Gastrocnemius medialis (tissue), 4 donors: ENCODE measurements at regions not wholly inside any gene's neighbourhood (a gene's known extent, or its start where the extent isn't known, plus 50 kb on each side); places are given as distances from the start of the nearest gene placed in this dataset.

Experiments
- POLR2A ChIP-seq, 2 donors: fragments of 450-650 bp; IDR thresholded peaks; one replicate each; pipeline ENCODE4 v1.6.1; 2017; ENCODE audit warnings: antibody characterized with exemption in 2 of 2, mild to moderate bottlenecking in 2 of 2, moderate library complexity in 2 of 2
- TF ChIP-seq, protein P1 (sequence below), 5 experiments: fragments of 450-650 bp in 3 of 5; fragments of 200-600 bp in 2 of 5; sonication (generic) in 2 of 5; IDR thresholded peaks in 4 of 5; conservative IDR thresholded peaks in 1 of 5; 1 replicate in 4 of 5; 2 replicates in 1 of 5; pipeline ENCODE4 v1.5.1; 2016 to 2019; ENCODE audit warnings: antibody characterized with exemption in 5 of 5, mild to moderate bottlenecking in 3 of 5, moderate library complexity in 3 of 5

DNA sequence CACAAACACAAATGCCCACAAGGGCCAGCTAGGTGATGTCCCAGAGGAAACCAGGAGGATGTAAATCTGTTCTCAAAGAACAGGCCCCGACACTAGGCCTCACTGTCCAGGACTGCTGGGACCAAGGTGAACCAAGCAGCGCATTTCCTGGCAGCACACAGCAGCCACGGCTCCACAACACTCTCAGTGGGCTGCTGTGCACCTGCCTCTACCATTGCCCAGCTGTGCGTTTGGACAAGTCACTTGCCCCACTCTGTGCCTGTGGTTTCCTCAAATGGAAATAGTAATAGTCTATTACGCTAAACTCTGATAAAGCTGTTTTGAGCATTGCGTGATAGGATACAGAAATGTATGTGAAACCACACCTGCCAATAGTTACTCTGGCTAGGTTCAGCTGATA lies 544.5 kb downstream of the BNC2 start:
- TF ChIP-seq, protein P1, sequence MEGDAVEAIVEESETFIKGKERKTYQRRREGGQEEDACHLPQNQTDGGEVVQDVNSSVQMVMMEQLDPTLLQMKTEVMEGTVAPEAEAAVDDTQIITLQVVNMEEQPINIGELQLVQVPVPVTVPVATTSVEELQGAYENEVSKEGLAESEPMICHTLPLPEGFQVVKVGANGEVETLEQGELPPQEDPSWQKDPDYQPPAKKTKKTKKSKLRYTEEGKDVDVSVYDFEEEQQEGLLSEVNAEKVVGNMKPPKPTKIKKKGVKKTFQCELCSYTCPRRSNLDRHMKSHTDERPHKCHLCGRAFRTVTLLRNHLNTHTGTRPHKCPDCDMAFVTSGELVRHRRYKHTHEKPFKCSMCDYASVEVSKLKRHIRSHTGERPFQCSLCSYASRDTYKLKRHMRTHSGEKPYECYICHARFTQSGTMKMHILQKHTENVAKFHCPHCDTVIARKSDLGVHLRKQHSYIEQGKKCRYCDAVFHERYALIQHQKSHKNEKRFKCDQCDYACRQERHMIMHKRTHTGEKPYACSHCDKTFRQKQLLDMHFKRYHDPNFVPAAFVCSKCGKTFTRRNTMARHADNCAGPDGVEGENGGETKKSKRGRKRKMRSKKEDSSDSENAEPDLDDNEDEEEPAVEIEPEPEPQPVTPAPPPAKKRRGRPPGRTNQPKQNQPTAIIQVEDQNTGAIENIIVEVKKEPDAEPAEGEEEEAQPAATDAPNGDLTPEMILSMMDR (IDR thresholded peaks at IDR 0.05 in 4 of 5, conservative IDR thresholded peaks at IDR 0.05 in 1 of 5), result no peak
- no peak for TF ChIP-seq POLR2A (IDR thresholded peaks at IDR 0.05)
